HEK293T (cell line): ENCODE measurements at regions not wholly inside any gene's neighbourhood (a gene's known extent, or its start where the extent isn't known, plus 50 kb on each side); places are given as distances from the start of the nearest gene placed in this dataset.

ENCODE experiments used
- CTCF ChIA-PET: fragments of 350-600 bp; formaldehyde crosslinking; extraction: SDS; loops from one replicate; lab custom pipeline; 2021; ENCODE audit warnings: antibody characterized with exemption, inconsistent platforms; lab: Yijun Ruan, JAX
- POLR2A ChIA-PET: fragments of 350-600 bp; formaldehyde crosslinking; extraction: SDS; loops from one replicate; lab custom pipeline; 2020; ENCODE audit warnings: antibody characterized with exemption, inconsistent platforms; lab: Yijun Ruan, JAX
- DNase-seq: peaks from one replicate; pipeline ENCODE4 v3.0.0; 2012; ENCODE audit warnings: mixed read lengths; ENCODE audit errors: extremely low spot score
- ARNT ChIP-seq: fragments of 450-650 bp; IDR thresholded peaks from 2 replicates; pipeline ENCODE4 v1.6.1; 2017; ENCODE audit warnings: mild to moderate bottlenecking
- BHLHE40 ChIP-seq: fragments of 450-650 bp; IDR thresholded peaks from 2 replicates; pipeline ENCODE4 v1.6.1; 2016; ENCODE audit warnings: mild to moderate bottlenecking, moderate library complexity, borderline replicate concordance
- CTBP1 ChIP-seq: fragments of 450-650 bp; IDR thresholded peaks from 2 replicates; pipeline ENCODE4 v1.6.1; 2016; ENCODE audit warnings: borderline replicate concordance
- ELF4 ChIP-seq: fragments of 450-650 bp; IDR thresholded peaks from 2 replicates; pipeline ENCODE4 v1.6.1; 2017; ENCODE audit warnings: antibody characterized with exemption
- FOXA1 ChIP-seq: fragments of 450-650 bp; IDR thresholded peaks from 2 replicates; pipeline ENCODE4 v1.6.1; 2016; ENCODE audit warnings: mild to moderate bottlenecking
- FOXK2 ChIP-seq: fragments of 450-650 bp; IDR thresholded peaks from 2 replicates; pipeline ENCODE4 v1.6.1; 2016; ENCODE audit warnings: mild to moderate bottlenecking
- FOXM1 ChIP-seq: fragments of 450-650 bp; IDR thresholded peaks from 2 replicates; pipeline ENCODE4 v1.6.1; 2017; ENCODE audit warnings: mild to moderate bottlenecking, borderline replicate concordance
- HDGF ChIP-seq: fragments of 450-650 bp; IDR thresholded peaks from 2 replicates; pipeline ENCODE4 v1.6.1; 2017; ENCODE audit warnings: antibody characterized with exemption, borderline replicate concordance
- L3MBTL2 ChIP-seq: fragments of 450-650 bp; conservative IDR thresholded peaks from 2 replicates; pipeline ENCODE4 v1.6.1; 2016; ENCODE audit warnings: mild to moderate bottlenecking
- LEF1 ChIP-seq: fragments of 450-650 bp; IDR thresholded peaks from 2 replicates; pipeline ENCODE4 v1.6.1; 2017; ENCODE audit warnings: mild to moderate bottlenecking, borderline replicate concordance
- NFRKB ChIP-seq: fragments of 450-650 bp; IDR thresholded peaks from 2 replicates; pipeline ENCODE4 v1.6.1; 2016; ENCODE audit warnings: mild to moderate bottlenecking, moderate library complexity
- SP1 ChIP-seq: fragments of 450-650 bp; IDR thresholded peaks from 2 replicates; pipeline ENCODE4 v1.6.1; 2017
- SUZ12 ChIP-seq: fragments of 450-650 bp; IDR thresholded peaks from 2 replicates; pipeline ENCODE4 v1.6.1; 2016; ENCODE audit warnings: mild to moderate bottlenecking
- TARDBP ChIP-seq: fragments of 450-650 bp; IDR thresholded peaks from 2 replicates; pipeline ENCODE4 v1.6.1; 2016
- ZNF384 ChIP-seq: fragments of 450-650 bp; IDR thresholded peaks from 2 replicates; pipeline ENCODE4 v1.6.1; 2016
- TF ChIP-seq, protein P1 (sequence below): fragments of 450-650 bp; IDR thresholded peaks from 2 replicates; pipeline ENCODE4 v1.6.1; 2016

- no peak for TF ChIP-seq BHLHE40
- TF ChIP-seq NFRKB: no peak
- no peak for TF ChIP-seq CTBP1
- TF ChIP-seq LEF1: no peak
- TF ChIP-seq FOXK2: no peak
- CTCF ChIA-PET: interaction anchor here (0.7 kb wide), 1 partner anchor 220 kb away, joined by 3 read pairs; no protein-coding TSS in a partner anchor
- DNase-seq: no peak
- POLR2A ChIA-PET: no interaction called here
These were observed 171.2 kb downstream of the TMA16 start for GRCh38 chr4:163665521-163666331.

GRCh38 chr4:163666332-163666873 lies 171.9 kb downstream of the TMA16 start:
- no peak for DNase-seq
- no peak for TF ChIP-seq L3MBTL2
- TF ChIP-seq ZNF384: no peak
- no peak for TF ChIP-seq TARDBP
- TF ChIP-seq LEF1: no peak
- no peak for TF ChIP-seq ELF4
- TF ChIP-seq BHLHE40: no peak
- no peak for TF ChIP-seq SUZ12
- no peak for TF ChIP-seq ARNT
- no peak for TF ChIP-seq FOXM1
- TF ChIP-seq CTBP1: no peak
- no peak for TF ChIP-seq HDGF
- no peak for TF ChIP-seq FOXA1
- no peak for TF ChIP-seq SP1
- TF ChIP-seq, protein P1, sequence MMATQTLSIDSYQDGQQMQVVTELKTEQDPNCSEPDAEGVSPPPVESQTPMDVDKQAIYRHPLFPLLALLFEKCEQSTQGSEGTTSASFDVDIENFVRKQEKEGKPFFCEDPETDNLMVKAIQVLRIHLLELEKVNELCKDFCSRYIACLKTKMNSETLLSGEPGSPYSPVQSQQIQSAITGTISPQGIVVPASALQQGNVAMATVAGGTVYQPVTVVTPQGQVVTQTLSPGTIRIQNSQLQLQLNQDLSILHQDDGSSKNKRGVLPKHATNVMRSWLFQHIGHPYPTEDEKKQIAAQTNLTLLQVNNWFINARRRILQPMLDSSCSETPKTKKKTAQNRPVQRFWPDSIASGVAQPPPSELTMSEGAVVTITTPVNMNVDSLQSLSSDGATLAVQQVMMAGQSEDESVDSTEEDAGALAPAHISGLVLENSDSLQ: no peak
- TF ChIP-seq NFRKB: no peak
- no peak for TF ChIP-seq FOXK2
- ChIA-PET CTCF (interaction anchor here (0.5 to 0.7 kb wide), 2 partner anchors 188 to 221 kb away, joined by 3 read pairs; no protein-coding TSS in a partner anchor), POLR2A (no interaction called here)

- ChIA-PET POLR2A (no interaction called here), CTCF (interaction anchor here (1.2 kb wide), 1 partner anchor 8 kb away, joined by 4 read pairs; no protein-coding TSS in a partner anchor)
- TF ChIP-seq FOXA1 (no peak), L3MBTL2 (no peak), FOXM1 (no peak), ARNT (no peak), ZNF384 (no peak), SUZ12 (no peak), LEF1 (no peak), TARDBP (no peak), BHLHE40 (no peak), ELF4 (no peak), HDGF (no peak), SP1 (no peak), CTBP1 (no peak), FOXK2 (no peak), NFRKB (no peak)
- TF ChIP-seq, protein P1: no peak
- peak; percentile 6 for DNase-seq
These were observed 178.3 kb downstream of the TMA16 start for GRCh38 chr4:163672751-163673150.

DNA sequence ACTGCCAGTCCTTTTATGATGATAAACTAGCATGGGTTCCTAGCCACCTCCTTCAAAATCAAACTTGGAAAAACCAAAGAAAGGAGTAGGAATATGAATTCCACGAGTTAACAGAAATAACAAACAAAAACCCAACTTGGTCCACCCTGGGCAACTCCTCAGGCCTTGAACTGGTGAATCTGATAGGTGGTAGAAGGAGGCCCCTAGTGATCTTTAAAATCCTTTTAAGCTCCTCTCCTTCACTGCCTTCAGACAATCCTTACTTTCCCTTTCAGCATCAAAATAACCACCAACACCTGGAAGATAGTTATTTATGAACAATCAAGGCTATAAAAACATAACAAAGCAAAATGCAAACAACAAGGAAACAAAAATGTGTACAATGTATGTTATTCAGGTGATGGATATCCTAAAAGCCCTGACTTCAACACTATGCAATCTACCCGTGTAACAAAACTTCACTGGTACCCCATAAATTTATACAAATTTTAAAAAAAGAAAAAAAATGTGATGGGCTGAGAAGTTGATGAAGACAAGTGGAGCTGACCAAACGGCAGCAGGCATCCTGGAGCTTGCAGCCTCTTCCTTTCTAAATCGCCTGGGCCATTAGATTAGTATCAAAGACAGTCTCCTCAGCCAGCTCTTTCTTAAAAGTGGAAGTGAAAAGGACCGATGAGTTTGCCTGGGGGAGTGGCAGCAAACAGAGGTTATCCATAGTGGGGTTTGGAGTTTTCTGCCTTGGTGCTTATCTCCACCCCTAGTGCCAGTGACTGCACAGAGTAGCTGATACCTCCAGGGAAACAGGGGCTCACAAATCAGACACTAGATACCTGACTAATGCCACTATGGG lies 179.6 kb downstream of the TMA16 start:
- DNase-seq: no peak
- CTCF ChIA-PET: no interaction called here

GRCh38 chr4:163679189-163679588 lies 184.7 kb downstream of the TMA16 start:
- no peak for TF ChIP-seq TARDBP
- no peak for TF ChIP-seq SP1
- no peak for TF ChIP-seq NFRKB
- TF ChIP-seq FOXM1: no peak
- TF ChIP-seq ZNF384: no peak
- no peak for TF ChIP-seq L3MBTL2
- ChIA-PET CTCF (no interaction called here), POLR2A (no interaction called here)
- DNase-seq: peak; percentile 23

More for the DNA sequence above, 179.6 kb downstream of the TMA16 start:
- POLR2A ChIA-PET: no interaction called here
- TF ChIP-seq SP1 (no peak), HDGF (no peak), ARNT (no peak), SUZ12 (no peak)
- TF ChIP-seq, protein P1: no peak
